WTC11 (cell line): ENCODE measurements at regions not wholly inside any gene's neighbourhood (a gene's known extent, or its start where the extent isn't known, plus 50 kb on each side); places are given as distances from the start of the nearest gene placed in this dataset.

Experiments
- ATAC-seq: fragments of 200-7000 bp; cut with Tn5 transposase; 2 replicates; pipeline ENCODE4 v1.10.0; 2021; ENCODE audit warnings: mild to moderate bottlenecking, moderate library complexity
- CTCF ChIA-PET: fragments of 300-600 bp; sonication (Branson Sonifier 250); formaldehyde crosslinking; loops from one replicate; lab custom pipeline; 2021; ENCODE audit warnings: antibody characterized with exemption; lab: Charles Lee
- POLR2A ChIA-PET: fragments of 350-600 bp; sonication (Branson Sonifier 250); formaldehyde crosslinking; loops from one replicate; lab custom pipeline; 2021; ENCODE audit warnings: antibody characterized with exemption; lab: Charles Lee
- DNase-seq: peaks from one replicate; pipeline ENCODE4 v3.0.0; 2021; ENCODE audit warnings: low spot score
- H3K27ac Mint-ChIP-seq: 2 replicates; pipeline ENCODE4 v1.8.0; 2021; ENCODE audit warnings: mixed read lengths
- H3K27me3 Mint-ChIP-seq: 2 replicates; pipeline ENCODE4 v1.8.0; 2021; ENCODE audit warnings: low read depth, mild to moderate bottlenecking, moderate library complexity, mixed read lengths
- H3K36me3 Mint-ChIP-seq: 2 replicates; pipeline ENCODE4 v1.8.0; 2021; ENCODE audit warnings: mixed read lengths
- H3K4me1 Mint-ChIP-seq: 2 replicates; pipeline ENCODE4 v1.8.0; 2022; ENCODE audit warnings: mixed read lengths
- H3K4me3 Mint-ChIP-seq: 2 replicates; pipeline ENCODE4 v1.8.0; 2021; ENCODE audit warnings: mild to moderate bottlenecking, moderate library complexity, mixed read lengths
- H3K9me3 Mint-ChIP-seq: 2 replicates; pipeline ENCODE4 v1.8.0; 2021; ENCODE audit warnings: mixed read lengths
- AR ChIP-seq: fragments of 250-450 bp; sonication (Bioruptor Pico); IDR thresholded peaks from 2 replicates; pipeline ENCODE4 v1.9.0; 2021; ENCODE audit warnings: mild to moderate bottlenecking
- ARID4B ChIP-seq: sonication (generic); formaldehyde crosslinking; IDR thresholded peaks from 2 replicates; pipeline ENCODE4 v1.8.0; 2023; ENCODE audit warnings: missing genetic modification reagents, mild to moderate bottlenecking, borderline replicate concordance
- CBFB ChIP-seq: sonication (generic); formaldehyde crosslinking; IDR thresholded peaks from 2 replicates; pipeline ENCODE4 v1.8.1; 2022; ENCODE audit warnings: mild to moderate bottlenecking, low read depth, missing genetic modification reagents
- EMX1 ChIP-seq: fragments of 250-450 bp; sonication (Bioruptor Pico); IDR thresholded peaks from 2 replicates; pipeline ENCODE4 v1.8.0; 2021; ENCODE audit warnings: mild to moderate bottlenecking
- GRHL2 ChIP-seq: fragments of 250-450 bp; sonication (Bioruptor Pico); IDR thresholded peaks from 2 replicates; pipeline ENCODE4 v1.8.0; 2022; ENCODE audit warnings: mild to moderate bottlenecking, moderate library complexity; ENCODE audit not compliant: insufficient replicate concordance, severe bottlenecking
- NFATC4 ChIP-seq: fragments of 250-450 bp; sonication (Bioruptor Pico); IDR thresholded peaks from 2 replicates; pipeline ENCODE4 v1.9.0; 2021; ENCODE audit warnings: mild to moderate bottlenecking
- NFE2L1 ChIP-seq: sonication (generic); formaldehyde crosslinking; IDR thresholded peaks from 2 replicates; pipeline ENCODE4 v1.8.1; 2023; ENCODE audit warnings: missing genetic modification reagents
- NFYB ChIP-seq: sonication (generic); formaldehyde crosslinking; conservative IDR thresholded peaks from 2 replicates; pipeline ENCODE4 v1.8.0; 2022; ENCODE audit warnings: low read depth, missing genetic modification reagents
- NR1H2 ChIP-seq: sonication (generic); formaldehyde crosslinking; IDR thresholded peaks from 2 replicates; pipeline ENCODE4 v1.9.0; 2021; ENCODE audit warnings: mild to moderate bottlenecking, moderate library complexity, missing genetic modification reagents
- PRRX2 ChIP-seq: fragments of 250-450 bp; sonication (Bioruptor Pico); IDR thresholded peaks from 2 replicates; pipeline ENCODE4 v1.8.0; 2021; ENCODE audit warnings: mild to moderate bottlenecking
- SOX15 ChIP-seq: fragments of 250-450 bp; sonication (Bioruptor Pico); IDR thresholded peaks from 2 replicates; pipeline ENCODE4 v1.9.0; 2021; ENCODE audit warnings: mild to moderate bottlenecking
- SP1 ChIP-seq: sonication (generic); formaldehyde crosslinking; conservative IDR thresholded peaks from 2 replicates; pipeline ENCODE4 v1.8.1; 2022; ENCODE audit warnings: missing genetic modification reagents
- TEAD1 ChIP-seq: sonication (generic); formaldehyde crosslinking; IDR thresholded peaks from 2 replicates; pipeline ENCODE4 v1.8.0; 2022; ENCODE audit warnings: mild to moderate bottlenecking, missing genetic modification reagents
- ZNF121 ChIP-seq: sonication (generic); formaldehyde crosslinking; IDR thresholded peaks from 2 replicates; pipeline ENCODE4 v1.8.0; 2023; ENCODE audit warnings: missing genetic modification reagents
- ZNF281 ChIP-seq: sonication (generic); formaldehyde crosslinking; IDR thresholded peaks from 2 replicates; pipeline ENCODE4 v1.8.0; 2023; ENCODE audit warnings: mild to moderate bottlenecking, missing genetic modification reagents
- ZNF512 ChIP-seq: sonication (generic); formaldehyde crosslinking; IDR thresholded peaks from 2 replicates; pipeline ENCODE4 v1.8.1; 2022; ENCODE audit warnings: missing genetic modification reagents, borderline replicate concordance
- ZNF532 ChIP-seq: fragments of 250-450 bp; sonication (Bioruptor Pico); IDR thresholded peaks from 2 replicates; pipeline ENCODE4 v1.9.0; 2021; ENCODE audit warnings: mild to moderate bottlenecking, borderline replicate concordance
- ZNF671 ChIP-seq: fragments of 250-450 bp; sonication (Bioruptor Pico); IDR thresholded peaks from 2 replicates; pipeline ENCODE4 v1.8.0; 2021; ENCODE audit warnings: mild to moderate bottlenecking
- ZSCAN18 ChIP-seq: fragments of 250-450 bp; sonication (Bioruptor Pico); IDR thresholded peaks from 2 replicates; pipeline ENCODE4 v2.1.2; 2022; ENCODE audit warnings: mild to moderate bottlenecking, moderate library complexity

- TF ChIP-seq SOX15 (CRISPR knock-in tag): no peak
- no peak for TF ChIP-seq NR1H2 (CRISPR knock-in tag)
- TF ChIP-seq CBFB (CRISPR knock-in tag): no peak
- no peak for TF ChIP-seq GRHL2 (CRISPR knock-in tag)
- TF ChIP-seq ZSCAN18 (CRISPR knock-in tag): no peak
- no peak for TF ChIP-seq ZNF512
- TF ChIP-seq SP1 (CRISPR knock-in tag): no peak
- no peak for TF ChIP-seq NFYB (CRISPR knock-in tag)
- TF ChIP-seq EMX1 (CRISPR knock-in tag): no peak
These were observed 221.9 kb downstream of the LHFPL1 start (continued) for GRCh38 chrX:112457788-112458187.

- Mint-ChIP-seq H3K4me1 (peaks cover 4% of the 10 kb centered on the region; the same call in 1 of the 2 replicates), H3K27ac (no peak overlapping the region), H3K9me3 (no peaks in the 10 kb centered on the region), H3K36me3 (no peaks in the 10 kb centered on the region), H3K4me3 (no peak overlapping the region), H3K27me3 (no peaks in the 10 kb centered on the region; the same call in 1 of the 2 replicates)
- DNase-seq (no peak), ATAC-seq (no peak)
- ChIA-PET POLR2A (no interaction called here), CTCF (no interaction called here)
- no peak for TF ChIP-seq SP1 (CRISPR knock-in tag)
- TF ChIP-seq ARID4B (CRISPR knock-in tag): no peak
- TF ChIP-seq ZNF281 (CRISPR knock-in tag): no peak
- TF ChIP-seq NFATC4: no peak
- TF ChIP-seq ZNF532 (CRISPR knock-in tag): no peak
- TF ChIP-seq GRHL2 (CRISPR knock-in tag): no peak
- TF ChIP-seq PRRX2: no peak
- TF ChIP-seq AR (CRISPR knock-in tag): no peak
- TF ChIP-seq TEAD1 (CRISPR knock-in tag): no peak
- no peak for TF ChIP-seq ZNF671
- no peak for TF ChIP-seq ZNF121 (CRISPR knock-in tag)
- no peak for TF ChIP-seq NFE2L1
These were observed 228.9 kb downstream of the LHFPL1 start for GRCh38 chrX:112450810-112451209.
